Dedifferentiated amniotic fluid mesenchymal stem cell (primary cell): ENCODE measurements at regions not wholly inside any gene's neighbourhood (a gene's known extent, or its start where the extent isn't known, plus 50 kb on each side); places are given as distances from the start of the nearest gene placed in this dataset.
A peak's percentile ranks its signal among the peaks of the same experiment; 100 is the strongest.

Experiments
- DNase-seq: peaks from one replicate; pipeline ENCODE4 v3.0.0-alpha.2; 2016; ENCODE audit errors: extremely low spot score

GRCh38 chr11:23944923-23945322, 551.9 kb upstream of the LUZP2 start:
- no peak for DNase-seq

DNA sequence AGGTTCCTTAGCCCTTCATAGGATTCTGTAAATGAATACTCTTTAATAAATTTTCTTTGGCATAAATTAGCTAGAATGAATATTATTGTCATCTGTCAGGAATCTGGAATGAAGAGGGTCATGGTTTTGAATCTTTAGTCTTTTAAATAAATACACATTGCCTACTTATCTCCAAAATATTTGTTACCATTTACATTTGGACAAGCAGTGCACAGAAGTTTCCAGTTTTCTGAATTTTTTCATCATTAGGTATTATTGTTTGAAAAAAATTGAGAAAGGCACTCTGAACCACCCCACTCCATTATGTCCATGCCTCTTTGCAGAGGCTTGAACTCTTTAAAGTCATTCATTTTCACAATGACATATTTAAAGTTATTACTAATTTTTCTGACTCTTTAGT, 549.0 kb upstream of the LUZP2 start:
- peak; percentile 48 for DNase-seq

GRCh38 chr11:23948851-23949250, 548.0 kb upstream of the LUZP2 start:
- peak; percentile 40 for DNase-seq

DNA sequence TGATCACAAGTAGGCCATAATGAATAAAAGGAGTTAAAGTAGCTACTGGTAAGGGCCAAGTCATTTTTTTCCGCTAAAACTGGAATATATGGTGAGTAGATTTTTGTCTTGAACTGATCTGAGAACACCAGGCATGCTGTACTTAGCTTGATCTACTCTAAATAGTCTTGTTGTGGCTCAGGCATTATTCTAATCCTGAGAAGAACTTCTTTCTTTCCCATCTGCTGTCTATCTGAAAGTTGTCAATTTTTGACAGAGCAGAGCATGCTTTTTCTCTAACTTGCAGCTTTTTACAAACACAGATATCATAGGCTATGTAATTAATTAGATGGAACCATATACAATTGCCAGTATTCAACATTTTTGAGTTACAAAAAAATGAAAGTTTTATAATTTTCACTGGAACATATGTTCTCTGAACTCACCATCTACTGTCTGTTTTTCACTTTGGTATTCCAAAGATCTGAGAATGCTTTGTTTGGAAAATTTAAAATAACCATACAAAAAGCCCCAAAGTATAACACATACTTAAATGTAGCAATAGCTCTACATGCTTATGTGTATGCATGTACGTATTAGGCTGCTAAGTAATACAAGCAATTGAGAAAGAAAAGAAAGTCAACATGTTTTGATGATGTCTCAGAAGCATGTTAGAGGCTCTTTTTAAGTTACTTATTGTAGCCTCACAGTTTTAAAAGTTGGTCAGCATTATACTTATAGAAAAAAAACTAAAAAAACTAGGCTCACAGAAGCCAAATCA, 542.7 kb upstream of the LUZP2 start:
- no peak for DNase-seq

DNA sequence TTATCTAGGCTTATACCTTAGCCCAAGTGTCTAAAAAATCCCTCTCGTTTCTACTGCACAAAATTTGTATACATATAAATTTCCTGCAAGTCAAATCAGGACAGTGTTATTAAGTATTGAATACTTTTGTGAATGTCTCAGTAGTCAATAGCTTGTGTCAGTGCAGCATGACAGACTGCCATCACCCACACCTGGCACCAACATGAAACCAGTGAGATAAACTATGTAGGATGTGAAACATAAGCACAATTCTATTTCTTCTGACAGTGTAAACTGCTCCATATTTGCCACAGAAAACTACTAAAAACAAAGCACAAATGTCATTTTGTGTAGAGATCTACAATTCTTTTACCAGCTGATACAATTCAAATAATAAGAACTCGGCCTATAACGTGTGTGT, 542.1 kb upstream of the LUZP2 start:
- no peak for DNase-seq

DNA sequence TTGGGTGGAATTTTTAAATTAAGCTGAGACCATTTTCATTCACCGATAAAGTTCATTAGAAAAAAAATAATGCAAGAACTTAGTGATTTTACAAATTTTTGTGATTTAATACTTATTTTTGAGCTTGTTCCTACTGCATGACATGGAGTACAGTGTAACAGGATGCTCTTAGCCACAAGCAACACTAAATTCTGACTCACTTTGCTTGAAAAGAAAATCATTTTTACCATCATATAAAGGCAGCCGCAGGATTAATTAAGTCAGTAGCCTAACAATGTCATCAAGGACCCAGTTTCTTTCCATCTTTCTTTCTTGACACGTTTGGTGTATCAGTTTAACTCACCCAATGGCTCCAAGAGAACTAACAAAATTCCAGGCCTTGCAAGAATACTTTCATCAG, 540.3 kb upstream of the LUZP2 start:
- DNase-seq, result no peak

- DNase-seq, result no peak
These were observed 539.5 kb upstream of the LUZP2 start for GRCh38 chr11:23957314-23957713.

DNA sequence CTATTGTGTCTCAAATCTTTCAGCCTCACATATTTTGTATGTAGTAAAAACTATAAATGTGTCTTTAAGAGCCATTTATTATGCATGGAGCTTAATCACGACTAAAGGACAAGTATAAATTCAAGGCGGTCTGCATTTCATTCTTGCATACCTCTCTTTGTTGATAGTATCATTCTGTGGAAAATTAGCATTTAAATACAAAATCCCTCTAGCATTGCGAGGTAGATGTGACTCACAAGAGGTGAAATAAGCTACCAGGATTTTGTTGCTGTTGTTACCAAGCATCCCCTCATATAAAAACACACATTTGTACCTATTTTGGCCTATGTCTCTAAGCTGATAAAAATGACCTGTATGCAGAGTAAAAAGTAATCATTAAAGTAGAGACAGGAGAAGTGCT, 537.4 kb upstream of the LUZP2 start:
- no peak for DNase-seq

DNA sequence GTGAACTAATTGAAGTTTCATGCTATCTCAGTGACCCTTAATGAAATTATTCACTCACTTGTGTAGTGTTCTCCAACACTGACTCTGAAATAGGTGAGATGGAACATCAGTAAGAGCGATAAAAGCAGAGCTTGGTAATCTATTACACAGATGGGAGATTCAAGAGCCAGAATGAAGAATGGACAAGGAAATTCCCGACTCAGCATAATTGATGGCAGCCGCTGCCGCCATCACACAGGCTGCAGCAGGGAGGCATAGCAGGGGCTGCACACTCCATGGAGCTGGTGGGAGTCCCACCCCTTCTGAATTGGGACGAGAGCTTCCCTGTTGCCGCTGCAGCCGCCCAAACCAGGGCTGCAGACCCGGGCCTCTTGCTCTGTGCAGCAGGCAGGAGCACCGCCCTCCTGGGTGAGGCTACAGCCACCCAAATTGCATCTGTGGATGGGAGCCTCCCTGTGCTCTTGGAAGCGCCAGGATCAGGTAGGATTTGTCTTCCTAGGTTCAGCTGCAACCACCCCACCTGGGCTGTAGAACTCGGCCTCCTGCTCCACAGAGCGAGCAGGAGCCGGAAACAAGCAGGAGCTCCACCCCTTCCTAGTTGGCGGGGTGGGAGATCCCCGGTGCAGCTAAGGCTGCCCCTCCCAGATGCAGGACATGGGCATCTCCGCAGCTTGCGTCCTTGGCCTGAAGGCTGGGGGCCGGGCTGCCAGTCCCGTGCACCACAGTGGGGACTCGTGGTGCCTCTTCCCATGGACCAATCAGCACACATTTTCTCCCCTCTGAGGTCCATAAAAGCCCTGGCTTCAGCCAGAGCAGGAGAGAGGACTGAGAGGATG, 535.1 kb upstream of the LUZP2 start:
- DNase-seq, result no peak

- no peak for DNase-seq
These were observed 523.6 kb upstream of the LUZP2 start for GRCh38 chr11:23973244-23973643.

DNA sequence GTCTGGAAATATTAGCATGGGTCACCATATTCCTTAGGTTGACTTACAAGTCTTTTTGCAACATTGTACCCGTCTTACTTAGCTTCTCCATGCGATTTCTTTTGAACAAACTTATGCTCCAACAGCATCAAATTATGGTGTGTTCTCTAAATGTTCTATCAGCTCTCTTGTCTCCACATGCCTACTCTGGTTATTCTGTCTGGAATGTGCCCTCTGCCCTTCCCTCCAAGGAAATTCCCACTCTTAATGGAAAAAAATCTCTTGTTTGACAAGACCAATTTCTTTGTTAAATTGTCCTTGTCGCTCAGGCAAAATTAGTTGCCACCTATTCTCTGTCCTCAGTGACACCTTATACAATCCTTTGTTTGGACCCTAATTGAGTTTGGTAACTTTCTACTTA, 522.8 kb upstream of the LUZP2 start:
- no peak for DNase-seq

DNA sequence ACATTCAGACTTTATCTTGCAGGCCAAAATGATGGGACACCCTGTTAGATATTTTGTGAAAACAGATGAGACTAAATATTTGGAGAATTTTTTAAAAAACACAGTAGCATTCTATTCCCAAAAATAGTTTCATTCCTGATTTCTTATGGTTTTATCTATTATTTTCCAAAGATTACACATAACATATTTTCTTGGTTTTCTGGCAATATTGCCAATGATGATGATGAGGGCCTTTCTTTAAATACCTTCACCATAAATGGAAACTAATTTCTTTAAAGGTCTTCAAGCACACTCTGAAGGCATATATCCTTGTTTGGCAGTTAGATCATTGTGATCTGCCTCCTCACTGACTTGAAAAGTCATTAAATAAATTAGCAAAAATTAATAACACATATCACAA, 522.3 kb upstream of the LUZP2 start:
- no peak for DNase-seq

DNA sequence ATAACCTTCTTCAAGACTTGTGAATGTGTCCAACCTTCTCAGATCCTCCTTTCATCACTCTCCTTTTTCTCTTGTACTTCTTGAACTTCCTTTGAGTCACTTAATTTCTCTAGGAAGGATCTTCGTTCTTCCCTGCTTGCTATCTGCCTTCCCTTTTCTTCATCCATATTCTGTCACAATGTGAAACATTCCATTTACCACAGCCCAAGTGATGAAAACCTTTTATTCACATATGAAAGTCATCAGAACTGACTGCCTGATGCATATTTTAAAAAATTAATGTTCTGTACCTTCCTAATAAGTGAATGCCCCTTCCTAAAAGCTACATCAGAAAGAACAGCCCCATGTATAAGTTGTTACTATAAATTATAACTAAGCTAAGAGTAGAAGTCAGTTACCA, 520.4 kb upstream of the LUZP2 start:
- DNase-seq, result no peak

- DNase-seq, result peak; percentile 70
These were observed 520.0 kb upstream of the LUZP2 start for GRCh38 chr11:23976841-23977271.

DNA sequence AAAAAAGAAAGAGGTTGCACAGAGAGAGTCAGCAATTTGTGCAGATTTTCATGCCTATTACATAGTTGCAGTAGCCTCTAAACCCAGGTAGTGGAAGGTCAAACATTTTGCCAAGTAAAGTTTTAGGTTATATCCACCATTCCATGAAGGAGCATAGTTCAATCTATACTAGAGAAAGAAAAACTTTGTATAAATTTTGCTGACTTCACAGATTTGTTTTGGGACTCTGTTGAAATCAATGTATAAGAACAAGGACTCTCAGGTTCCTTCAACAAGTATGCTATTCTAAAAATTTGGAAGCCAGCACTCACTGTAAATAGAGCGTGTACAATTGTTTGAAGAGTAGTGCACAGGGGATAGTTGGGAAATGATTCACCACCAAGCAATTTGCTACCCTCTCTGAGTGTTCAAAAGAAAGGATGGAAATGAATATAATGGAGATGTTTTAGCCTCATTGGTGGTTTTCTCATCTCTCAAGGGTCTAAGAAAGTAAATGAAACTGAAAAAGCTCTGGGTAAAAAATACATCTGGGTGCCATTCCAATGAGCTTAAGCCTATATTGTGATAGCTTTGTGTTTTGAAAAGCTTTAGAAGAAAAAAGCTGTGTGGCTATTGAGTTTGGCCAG, 508.4 kb upstream of the LUZP2 start:
- DNase-seq, result peak; percentile 64

GRCh38 chr11:23990346-23991164, 506.3 kb upstream of the LUZP2 start:
- peak; percentile 89 for DNase-seq

DNA sequence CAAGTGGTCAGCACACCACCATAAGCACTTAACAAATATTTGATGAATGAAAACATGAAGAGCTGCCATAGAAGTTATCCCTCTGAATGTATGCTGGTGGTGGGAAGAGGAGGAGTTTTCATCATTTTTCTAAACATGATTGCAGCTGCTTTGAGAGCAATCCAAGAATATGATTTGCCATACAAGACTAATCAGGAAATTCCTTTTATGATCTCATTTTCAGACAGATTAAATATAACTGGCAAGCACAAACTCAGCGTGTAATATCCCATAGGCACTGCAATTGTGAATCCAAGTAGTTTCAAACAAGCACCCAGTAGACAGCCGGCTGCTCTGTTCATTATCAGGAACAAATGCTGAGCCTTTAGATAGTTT, 505.7 kb upstream of the LUZP2 start:
- DNase-seq, result peak; percentile 76

- no peak for DNase-seq
These were observed 501.0 kb upstream of the LUZP2 start for GRCh38 chr11:23995891-23996290.

GRCh38 chr11:23997356-23997755, 499.5 kb upstream of the LUZP2 start:
- DNase-seq, result no peak

- DNase-seq, result no peak
These were observed 491.5 kb upstream of the LUZP2 start for GRCh38 chr11:24005202-24005876.

DNA sequence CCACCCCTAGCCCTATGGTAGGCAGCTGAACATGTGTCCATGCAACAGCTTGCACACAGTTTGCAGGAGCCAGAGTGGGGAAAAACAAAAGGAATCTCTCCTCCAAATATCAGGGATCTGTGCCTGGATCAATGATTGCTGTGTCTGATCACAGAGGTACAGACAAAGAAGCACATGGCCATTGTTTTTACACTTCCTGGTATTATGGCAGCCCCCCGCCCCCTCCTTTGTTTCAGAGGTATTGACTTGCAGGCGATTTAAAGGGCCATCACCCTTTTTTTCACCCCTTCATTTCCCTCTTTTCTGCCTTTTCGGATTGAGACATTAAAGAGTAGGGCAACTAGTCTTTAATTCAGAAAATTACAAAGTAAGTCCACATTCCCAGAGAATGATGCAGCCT, 453.0 kb upstream of the LUZP2 start:
- no peak for DNase-seq
